Osteoblast (primary cell): ENCODE measurements at regions not wholly inside any gene's neighbourhood (a gene's known extent, or its start where the extent isn't known, plus 50 kb on each side); places are given as distances from the start of the nearest gene placed in this dataset.
"Not testable (repeated sequence)": the region's sequence is repeated elsewhere in the genome, so short reads cannot be mapped to it uniquely, and the experiment has no call there.

Experiments used
- DNase-seq: peaks from one replicate; pipeline ENCODE4 v3.0.0; 2011; ENCODE audit warnings: low spot score, mixed read lengths; ENCODE audit not compliant: insufficient read length; ENCODE audit errors: missing footprints
- H2AFZ ChIP-seq: 2 replicates; pipeline ENCODE4 v1.6.0; 2011; ENCODE audit warnings: mild to moderate bottlenecking, low read length
- H3K27ac ChIP-seq: 2 replicates; pipeline ENCODE4 v1.5.1; 2011; ENCODE audit warnings: mild to moderate bottlenecking, low read depth, low read length, moderate library complexity
- H3K27me3 ChIP-seq: 2 replicates; pipeline ENCODE4 v1.6.0; 2012; ENCODE audit warnings: mild to moderate bottlenecking, control low read depth, inconsistent platforms, low read length, moderate library complexity; ENCODE audit not compliant: insufficient read depth
- H3K36me3 ChIP-seq: 2 replicates; pipeline ENCODE4 v1.5.1; 2011; ENCODE audit warnings: mild to moderate bottlenecking, low read length, control low read depth, moderate library complexity; ENCODE audit not compliant: insufficient read depth
- H3K4me1 ChIP-seq: 2 replicates; pipeline ENCODE4 v1.5.1; 2011; ENCODE audit warnings: mild to moderate bottlenecking, low read length, control low read depth, moderate library complexity; ENCODE audit not compliant: insufficient read depth
- H3K4me2 ChIP-seq: 2 replicates; pipeline ENCODE4 v1.6.0; 2011; ENCODE audit warnings: mild to moderate bottlenecking, low read length; ENCODE audit not compliant: insufficient read depth
- H3K4me3 ChIP-seq: fragments of 200-600 bp; sonication (generic); 3 replicates; pipeline ENCODE4 v1.5.1; 2012; ENCODE audit warnings: mild to moderate bottlenecking, low read length, inconsistent platforms; ENCODE audit not compliant: insufficient read depth
- H3K79me2 ChIP-seq: 2 replicates; pipeline ENCODE4 v1.6.0; 2012; ENCODE audit warnings: mild to moderate bottlenecking, low read length, control low read depth, inconsistent platforms; ENCODE audit not compliant: insufficient read depth
- H3K9me3 ChIP-seq: 2 replicates; pipeline ENCODE4 v1.5.1; 2011; ENCODE audit warnings: low read depth, low read length, control low read depth
- H4K20me1 ChIP-seq: 2 replicates; pipeline ENCODE4 v1.6.0; 2012; ENCODE audit warnings: mild to moderate bottlenecking, low read length, control low read depth; ENCODE audit not compliant: insufficient read depth
- CTCF ChIP-seq: IDR thresholded peaks from 2 replicates; pipeline ENCODE4 v1.5.1; 2011; ENCODE audit warnings: mild to moderate bottlenecking, low read depth, low read length, moderate library complexity; ENCODE audit errors: extremely low read depth

DNA sequence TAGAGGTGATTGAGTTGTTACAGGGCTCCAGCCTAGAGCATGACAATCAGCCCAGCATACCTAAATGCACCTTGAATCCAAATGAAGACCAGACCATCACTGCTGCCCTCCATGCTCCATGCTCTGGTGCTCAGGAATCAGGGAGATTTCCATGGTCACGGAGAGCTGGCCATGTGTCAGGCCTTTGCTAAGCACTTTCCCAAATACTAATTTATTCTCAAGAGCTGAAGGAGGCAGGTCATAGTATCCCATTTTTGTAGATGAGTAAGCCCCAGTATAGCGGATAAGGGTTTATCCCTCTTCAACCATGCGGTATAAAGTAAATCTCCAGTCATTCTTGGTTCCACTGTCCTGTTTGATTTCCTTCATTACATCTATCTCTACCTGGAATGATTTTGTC lies 240.8 kb downstream of the TFAP2A start:
- Histone ChIP-seq H3K4me2 (no peak overlapping the region), H2AFZ (no peak overlapping the region), H3K36me3 (no peaks in the 10 kb centered on the region), H4K20me1 (no peaks in the 10 kb centered on the region), H3K4me1 (no peaks in the 10 kb centered on the region), H3K27ac (no peak overlapping the region), H3K4me3 (no peak overlapping the region), H3K27me3 (no peaks in the 10 kb centered on the region), H3K79me2 (no peaks in the 10 kb centered on the region), H3K9me3 (peaks cover 3% of the 10 kb centered on the region)
- DNase-seq, result no peak
- no peak for TF ChIP-seq CTCF

DNA sequence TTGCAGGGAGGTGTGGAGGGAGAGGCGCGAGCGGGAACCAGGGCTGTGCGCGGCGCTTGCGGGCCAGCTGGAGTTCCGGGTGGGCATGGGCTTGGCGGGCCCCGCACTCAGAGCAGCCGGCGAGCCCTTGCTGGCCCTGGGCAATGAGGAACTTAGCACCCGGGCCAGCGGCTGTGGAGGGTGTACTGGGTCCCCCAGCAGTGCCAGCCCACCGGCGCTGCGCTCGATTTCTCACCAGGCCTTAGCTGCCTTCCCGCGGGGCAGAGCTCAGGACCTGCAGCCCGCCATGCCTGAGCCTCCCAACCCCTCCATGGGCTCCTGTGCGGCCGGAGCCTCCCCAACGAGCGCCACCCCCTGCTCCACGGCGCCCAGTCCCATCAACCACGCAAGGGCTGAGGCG lies 243.2 kb downstream of the TFAP2A start:
- H3K36me3 ChIP-seq, H3K79me2 ChIP-seq, H3K4me1 ChIP-seq, H3K27me3 ChIP-seq, H2AFZ ChIP-seq, DNase-seq, H3K9me3 ChIP-seq, H3K4me3 ChIP-seq, H4K20me1 ChIP-seq, H3K27ac ChIP-seq, H3K4me2 ChIP-seq: not testable (repeated sequence)

DNA sequence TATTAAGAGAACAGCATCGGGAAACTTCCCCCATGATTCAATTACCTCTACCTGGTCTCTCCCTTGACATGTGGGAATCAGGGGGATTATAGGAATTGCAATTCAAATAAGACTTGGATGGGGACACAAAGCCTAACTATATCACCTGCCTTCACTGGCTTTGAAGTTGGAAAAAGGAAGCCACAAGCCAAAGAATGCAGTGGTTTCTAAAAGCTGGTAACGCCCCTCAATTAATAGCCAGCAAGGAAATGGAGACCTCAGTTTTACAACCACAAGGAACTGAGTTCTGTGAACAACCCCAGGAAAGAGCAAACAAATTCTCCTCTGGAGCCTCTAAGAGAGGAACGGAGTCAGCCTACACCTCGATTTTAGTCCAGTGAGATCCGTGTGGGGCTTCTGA lies 244.1 kb downstream of the TFAP2A start:
- H2AFZ ChIP-seq, result no peak overlapping the region
- no peaks in the 10 kb centered on the region for H3K4me1 ChIP-seq
- H3K27ac ChIP-seq, result no peak overlapping the region
- no peaks in the 10 kb centered on the region for H3K27me3 ChIP-seq
- H3K4me2 ChIP-seq, result no peak overlapping the region
- no peak overlapping the region for H3K4me3 ChIP-seq
- peaks cover 1% of the 10 kb centered on the region for H3K9me3 ChIP-seq
- no peaks in the 10 kb centered on the region for H4K20me1 ChIP-seq
- TF ChIP-seq CTCF, result no peak
- no peaks in the 10 kb centered on the region for H3K36me3 ChIP-seq
- H3K79me2 ChIP-seq, result no peaks in the 10 kb centered on the region
- no peak for DNase-seq

- no peak for TF ChIP-seq CTCF
Measured at GRCh38 chr6:10166031-10166430, 248.8 kb downstream of the TFAP2A start.

More at GRCh38 chr6:10166031-10166430, 248.8 kb downstream of the TFAP2A start:
- H3K4me3 ChIP-seq, result no peak overlapping the region
- H3K27ac ChIP-seq, result no peak overlapping the region
- H3K4me1 ChIP-seq, result no peaks in the 10 kb centered on the region
- no peaks in the 10 kb centered on the region for H3K9me3 ChIP-seq
- DNase-seq, result no peak
- H3K36me3 ChIP-seq, result no peaks in the 10 kb centered on the region
- H3K27me3 ChIP-seq, result no peaks in the 10 kb centered on the region
- H2AFZ ChIP-seq, result no peak overlapping the region
- no peak overlapping the region for H3K4me2 ChIP-seq
- H4K20me1 ChIP-seq, result no peaks in the 10 kb centered on the region
- no peaks in the 10 kb centered on the region for H3K79me2 ChIP-seq
